GM21423 (cell line): ENCODE measurements at regions not wholly inside any gene's neighbourhood (a gene's known extent, or its start where the extent isn't known, plus 50 kb on each side); places are given as distances from the start of the nearest gene placed in this dataset.

ENCODE experiments used
- ATAC-seq: cut with Tn5 transposase; IDR thresholded peaks from one replicate; pipeline ENCODE4 v1.9.1; 2021; ENCODE audit warnings: mild to moderate bottlenecking, moderate library complexity; ENCODE audit not compliant: unreplicated experiment

GRCh38 chr4:160872491-160872890, 1291.3 kb downstream of the FSTL5 start:
- no peak for ATAC-seq

GRCh38 chr4:160877087-160877790, 1286.6 kb downstream of the FSTL5 start:
- ATAC-seq = no peak

GRCh38 chr4:160880180-160880579, 1283.6 kb downstream of the FSTL5 start:
- no peak for ATAC-seq

- ATAC-seq = no peak
Measured at GRCh38 chr4:160887668-160888067, 1276.1 kb downstream of the FSTL5 start.

GRCh38 chr4:160894128-160894527, 1269.7 kb downstream of the FSTL5 start:
- ATAC-seq = no peak

GRCh38 chr4:160894809-160895208, 1269.0 kb downstream of the FSTL5 start:
- no peak for ATAC-seq

GRCh38 chr4:160927311-160927710, 1236.5 kb downstream of the FSTL5 start:
- no peak for ATAC-seq

GRCh38 chr4:160928482-160928881, 1235.3 kb downstream of the FSTL5 start:
- no peak for ATAC-seq

- no peak for ATAC-seq
Measured at GRCh38 chr4:160947653-160948052, 1216.1 kb downstream of the FSTL5 start.

- no peak for ATAC-seq
Measured at GRCh38 chr4:160956875-160957274, 1206.9 kb downstream of the FSTL5 start.

GRCh38 chr4:160969925-160970324, 1193.9 kb downstream of the FSTL5 start:
- ATAC-seq = no peak

GRCh38 chr4:160980091-160980490, 1183.7 kb downstream of the FSTL5 start:
- ATAC-seq = no peak

GRCh38 chr4:160981083-160981482, 1182.7 kb downstream of the FSTL5 start:
- no peak for ATAC-seq

- no peak for ATAC-seq
Measured at GRCh38 chr4:160983035-160983434, 1180.8 kb downstream of the FSTL5 start.

GRCh38 chr4:161002386-161002785, 1161.4 kb downstream of the FSTL5 start:
- ATAC-seq = no peak

- ATAC-seq = no peak
Measured at GRCh38 chr4:161003418-161004057, 1160.3 kb downstream of the FSTL5 start.

GRCh38 chr4:161005746-161006145, 1158.1 kb downstream of the FSTL5 start:
- no peak for ATAC-seq

- ATAC-seq = no peak
Measured at GRCh38 chr4:161008527-161008926, 1155.3 kb downstream of the FSTL5 start.

GRCh38 chr4:161010227-161010626, 1153.6 kb downstream of the FSTL5 start:
- ATAC-seq = no peak
